DND-41 (cell line): ENCODE measurements at regions not wholly inside any gene's neighbourhood (a gene's known extent, or its start where the extent isn't known, plus 50 kb on each side); places are given as distances from the start of the nearest gene placed in this dataset.

Experiments used
- ATAC-seq: fragments of 200-7000 bp; cut with Tn5 transposase; 3 replicates; pipeline ENCODE4 v1.9.1; 2021; ENCODE audit warnings: low read depth; ENCODE audit not compliant: insufficient read depth
- DNase-seq: peaks from one replicate; pipeline ENCODE4 v3.0.0-alpha.2; 2020
- H2AFZ ChIP-seq: 2 replicates; pipeline ENCODE4 v1.6.0; 2012; ENCODE audit warnings: low read depth, low read length
- H3K27ac ChIP-seq: 2 replicates; pipeline ENCODE4 v1.5.1; 2012; ENCODE audit warnings: low read length, inconsistent platforms
- H3K27me3 ChIP-seq: fragments of 200-600 bp; sonication (generic); 2 replicates; pipeline ENCODE4 v1.6.0; 2012; ENCODE audit warnings: low read length, mild to moderate bottlenecking, inconsistent platforms; ENCODE audit not compliant: insufficient read depth, poor library complexity
- H3K36me3 ChIP-seq: 2 replicates; pipeline ENCODE4 v1.5.1; 2012; ENCODE audit warnings: low read length, inconsistent platforms; ENCODE audit not compliant: insufficient read depth
- H3K4me1 ChIP-seq: 2 replicates; pipeline ENCODE4 v1.5.1; 2012; ENCODE audit warnings: mild to moderate bottlenecking, low read length; ENCODE audit not compliant: insufficient read depth
- H3K4me2 ChIP-seq: 2 replicates; pipeline ENCODE4 v1.6.0; 2012; ENCODE audit warnings: mild to moderate bottlenecking, moderate library complexity, low read length, inconsistent platforms; ENCODE audit not compliant: insufficient read depth
- H3K4me3 ChIP-seq, 2 experiments: fragments of 200-600 bp in 1 of 2; shearing (Covaris generic) in 1 of 2; 2 replicates each; pipeline ENCODE4 v1.5.1; 2012 to 2016; ENCODE audit warnings: inconsistent platforms in 2 of 2, low read length in 2 of 2, mild to moderate bottlenecking in 2 of 2, low read depth in 1 of 2, moderate library complexity in 1 of 2
- H3K79me2 ChIP-seq: 2 replicates; pipeline ENCODE4 v1.6.0; 2012; ENCODE audit warnings: low read length, inconsistent platforms; ENCODE audit not compliant: insufficient read depth
- H3K9ac ChIP-seq: 2 replicates; pipeline ENCODE4 v1.6.0; 2012; ENCODE audit warnings: low read depth, mild to moderate bottlenecking, inconsistent platforms, low read length, moderate library complexity
- H3K9me3 ChIP-seq: 2 replicates; pipeline ENCODE4 v1.5.1; 2012; ENCODE audit warnings: low read length, moderate library complexity, mild to moderate bottlenecking, inconsistent platforms; ENCODE audit not compliant: insufficient read depth, severe bottlenecking
- H4K20me1 ChIP-seq: 2 replicates; pipeline ENCODE4 v1.6.0; 2012; ENCODE audit warnings: low read length; ENCODE audit not compliant: insufficient read depth
- EZH2 ChIP-seq: IDR thresholded peaks from 3 replicates; pipeline ENCODE4 v1.6.1; 2012; ENCODE audit warnings: borderline replicate concordance, low read depth, mild to moderate bottlenecking, moderate library complexity, low read length, inconsistent platforms; ENCODE audit not compliant: severe bottlenecking
- TF ChIP-seq, protein P1 (sequence below): IDR thresholded peaks from 2 replicates; pipeline ENCODE4 v1.5.1; 2012; ENCODE audit warnings: borderline replicate concordance, low read length, moderate library complexity, mild to moderate bottlenecking; ENCODE audit not compliant: poor library complexity, severe bottlenecking; ENCODE audit errors: extremely low read depth

GRCh38 chr2:225310745-225311144 is 88.8 kb upstream of the NYAP2 start:
- Histone ChIP-seq H3K4me3 (no peak overlapping the region), H2AFZ (no peak overlapping the region), H3K9me3 (no peaks in the 10 kb centered on the region), H3K27me3 (no peaks in the 10 kb centered on the region), H3K36me3 (no peaks in the 10 kb centered on the region), H3K4me1 (no peaks in the 10 kb centered on the region), H3K27ac (no peak overlapping the region), H3K9ac (no peak overlapping the region), H3K79me2 (no peaks in the 10 kb centered on the region), H3K4me2 (no peak overlapping the region), H4K20me1 (no peaks in the 10 kb centered on the region)
- no peak for TF ChIP-seq EZH2
- TF ChIP-seq, protein P1, sequence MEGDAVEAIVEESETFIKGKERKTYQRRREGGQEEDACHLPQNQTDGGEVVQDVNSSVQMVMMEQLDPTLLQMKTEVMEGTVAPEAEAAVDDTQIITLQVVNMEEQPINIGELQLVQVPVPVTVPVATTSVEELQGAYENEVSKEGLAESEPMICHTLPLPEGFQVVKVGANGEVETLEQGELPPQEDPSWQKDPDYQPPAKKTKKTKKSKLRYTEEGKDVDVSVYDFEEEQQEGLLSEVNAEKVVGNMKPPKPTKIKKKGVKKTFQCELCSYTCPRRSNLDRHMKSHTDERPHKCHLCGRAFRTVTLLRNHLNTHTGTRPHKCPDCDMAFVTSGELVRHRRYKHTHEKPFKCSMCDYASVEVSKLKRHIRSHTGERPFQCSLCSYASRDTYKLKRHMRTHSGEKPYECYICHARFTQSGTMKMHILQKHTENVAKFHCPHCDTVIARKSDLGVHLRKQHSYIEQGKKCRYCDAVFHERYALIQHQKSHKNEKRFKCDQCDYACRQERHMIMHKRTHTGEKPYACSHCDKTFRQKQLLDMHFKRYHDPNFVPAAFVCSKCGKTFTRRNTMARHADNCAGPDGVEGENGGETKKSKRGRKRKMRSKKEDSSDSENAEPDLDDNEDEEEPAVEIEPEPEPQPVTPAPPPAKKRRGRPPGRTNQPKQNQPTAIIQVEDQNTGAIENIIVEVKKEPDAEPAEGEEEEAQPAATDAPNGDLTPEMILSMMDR, result no peak
- ATAC-seq (no peak), DNase-seq (no peak)

DNA sequence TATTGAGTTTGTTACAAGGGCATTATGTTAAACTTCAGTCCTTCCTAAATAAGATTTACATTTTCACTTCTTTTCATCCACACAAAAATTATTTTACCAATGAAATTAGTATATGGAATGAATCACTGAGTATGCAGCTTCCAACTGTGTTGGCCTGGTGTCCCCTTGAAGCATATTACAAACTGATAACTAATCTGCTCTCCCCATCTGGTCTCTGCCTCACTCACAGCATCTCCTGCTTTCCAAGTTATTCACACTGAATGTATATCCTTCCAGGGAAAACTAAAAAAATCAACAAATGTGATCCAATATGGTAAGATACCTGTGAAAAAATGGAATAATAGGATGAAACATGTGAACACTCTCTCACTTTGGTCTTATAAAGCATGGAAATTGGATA is 90.0 kb upstream of the NYAP2 start:
- Histone ChIP-seq H3K36me3 (no peaks in the 10 kb centered on the region), H3K9ac (no peak overlapping the region), H3K27ac (no peak overlapping the region), H3K27me3 (no peaks in the 10 kb centered on the region), H3K4me2 (no peak overlapping the region), H2AFZ (no peak overlapping the region), H3K9me3 (no peaks in the 10 kb centered on the region), H3K79me2 (no peaks in the 10 kb centered on the region), H3K4me3 (no peak overlapping the region), H3K4me1 (no peaks in the 10 kb centered on the region), H4K20me1 (no peaks in the 10 kb centered on the region)
- no peak for ATAC-seq
- no peak for TF ChIP-seq EZH2
- TF ChIP-seq, protein P1, result no peak
- no peak for DNase-seq

DNA sequence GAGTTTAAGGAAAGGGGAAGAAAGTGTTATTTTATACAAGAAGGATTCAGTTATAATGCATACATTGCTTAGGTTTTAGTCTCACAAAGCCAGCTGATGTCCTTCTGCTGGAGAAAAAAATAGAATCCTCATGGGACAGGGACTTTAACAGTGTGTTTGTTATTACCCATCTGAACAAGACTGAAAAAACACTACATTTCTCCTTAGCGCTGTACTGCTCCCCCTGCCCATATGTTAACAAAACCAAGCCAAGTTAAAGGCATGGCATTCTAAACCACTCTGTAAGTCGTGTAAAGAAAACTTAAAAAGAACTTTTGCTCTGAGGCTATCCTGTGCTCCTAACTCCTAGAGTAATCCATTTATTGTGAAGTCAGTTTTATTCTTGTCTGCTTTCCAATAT is 102.6 kb upstream of the NYAP2 start:
- Histone ChIP-seq H3K27me3 (no peaks in the 10 kb centered on the region), H2AFZ (no peak overlapping the region), H3K4me1 (no peaks in the 10 kb centered on the region), H3K4me3 (no peak overlapping the region), H3K79me2 (no peaks in the 10 kb centered on the region), H3K27ac (no peak overlapping the region), H3K9me3 (no peaks in the 10 kb centered on the region), H3K36me3 (no peaks in the 10 kb centered on the region), H4K20me1 (no peaks in the 10 kb centered on the region), H3K9ac (no peak overlapping the region), H3K4me2 (no peak overlapping the region)
- DNase-seq, result no peak
- ATAC-seq, result no peak
- TF ChIP-seq, protein P1, result no peak
- TF ChIP-seq EZH2, result no peak

- no peak for ATAC-seq
- no peaks in the 10 kb centered on the region for H4K20me1 ChIP-seq
- TF ChIP-seq, protein P1, result no peak
- TF ChIP-seq EZH2, result no peak
Measured at GRCh38 chr2:225295102-225295501, 104.4 kb upstream of the NYAP2 start.

More at GRCh38 chr2:225295102-225295501, 104.4 kb upstream of the NYAP2 start:
- Histone ChIP-seq H3K4me3 (no peak overlapping the region), H3K4me1 (no peaks in the 10 kb centered on the region), H3K36me3 (no peaks in the 10 kb centered on the region), H3K27me3 (no peaks in the 10 kb centered on the region), H3K9ac (no peak overlapping the region), H3K79me2 (no peaks in the 10 kb centered on the region), H3K9me3 (no peaks in the 10 kb centered on the region), H3K27ac (no peak overlapping the region), H3K4me2 (no peak overlapping the region), H2AFZ (no peak overlapping the region)
- DNase-seq, result no peak
